IMR-90 (cell line): ENCODE measurements at regions not wholly inside any gene's neighbourhood (a gene's known extent, or its start where the extent isn't known, plus 50 kb on each side); places are given as distances from the start of the nearest gene placed in this dataset.

Experiments
- BHLHE40 ChIP-seq: fragments of 150-350 bp; IDR thresholded peaks from 2 replicates; pipeline ENCODE4 v1.6.1; 2016; ENCODE audit warnings: mild to moderate bottlenecking, low read depth, low read length
- ELK1 ChIP-seq: fragments of 150-350 bp; IDR thresholded peaks from 2 replicates; pipeline ENCODE4 v1.6.1; 2016; ENCODE audit warnings: low read depth, mild to moderate bottlenecking, low read length, moderate library complexity, borderline replicate concordance
- MAFK ChIP-seq: IDR thresholded peaks from 2 replicates; pipeline ENCODE4 v1.6.1; 2012; ENCODE audit warnings: low read depth, low read length, improper control_type of control experiment
- POLR2A ChIP-seq: IDR thresholded peaks from 2 replicates; pipeline ENCODE4 v1.6.1; 2012; ENCODE audit warnings: mild to moderate bottlenecking, low read depth, low read length
- RAD21 ChIP-seq: IDR thresholded peaks from 2 replicates; pipeline ENCODE4 v1.6.1; 2012; ENCODE audit warnings: low read length, improper control_type of control experiment
- RCOR1 ChIP-seq: IDR thresholded peaks from 2 replicates; pipeline ENCODE4 v1.6.1; 2012; ENCODE audit warnings: mild to moderate bottlenecking, low read length, improper control_type of control experiment; ENCODE audit not compliant: insufficient replicate concordance
- SMC3 ChIP-seq: fragments of 150-350 bp; IDR thresholded peaks from 2 replicates; pipeline ENCODE4 v1.6.1; 2016; ENCODE audit warnings: low read depth, mild to moderate bottlenecking, antibody characterized with exemption, low read length, moderate library complexity
- TF ChIP-seq, protein P1 (sequence below): conservative IDR thresholded peaks from 2 replicates; pipeline ENCODE4 v1.5.1; 2012; ENCODE audit warnings: mild to moderate bottlenecking, low read depth, low read length, improper control_type of control experiment

- TF ChIP-seq, protein P1, sequence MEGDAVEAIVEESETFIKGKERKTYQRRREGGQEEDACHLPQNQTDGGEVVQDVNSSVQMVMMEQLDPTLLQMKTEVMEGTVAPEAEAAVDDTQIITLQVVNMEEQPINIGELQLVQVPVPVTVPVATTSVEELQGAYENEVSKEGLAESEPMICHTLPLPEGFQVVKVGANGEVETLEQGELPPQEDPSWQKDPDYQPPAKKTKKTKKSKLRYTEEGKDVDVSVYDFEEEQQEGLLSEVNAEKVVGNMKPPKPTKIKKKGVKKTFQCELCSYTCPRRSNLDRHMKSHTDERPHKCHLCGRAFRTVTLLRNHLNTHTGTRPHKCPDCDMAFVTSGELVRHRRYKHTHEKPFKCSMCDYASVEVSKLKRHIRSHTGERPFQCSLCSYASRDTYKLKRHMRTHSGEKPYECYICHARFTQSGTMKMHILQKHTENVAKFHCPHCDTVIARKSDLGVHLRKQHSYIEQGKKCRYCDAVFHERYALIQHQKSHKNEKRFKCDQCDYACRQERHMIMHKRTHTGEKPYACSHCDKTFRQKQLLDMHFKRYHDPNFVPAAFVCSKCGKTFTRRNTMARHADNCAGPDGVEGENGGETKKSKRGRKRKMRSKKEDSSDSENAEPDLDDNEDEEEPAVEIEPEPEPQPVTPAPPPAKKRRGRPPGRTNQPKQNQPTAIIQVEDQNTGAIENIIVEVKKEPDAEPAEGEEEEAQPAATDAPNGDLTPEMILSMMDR = no peak
- TF ChIP-seq POLR2A = no peak
- TF ChIP-seq SMC3 = no peak
- TF ChIP-seq MAFK = no peak
- no peak for TF ChIP-seq ELK1
- no peak for TF ChIP-seq RAD21
- TF ChIP-seq BHLHE40 = no peak
- no peak for TF ChIP-seq RCOR1
Observed at GRCh38 chr2:186103276-186103675, 364.7 kb downstream of the FSIP2 start.
